HG02763 (cell line): ENCODE measurements at regions not wholly inside any gene's neighbourhood (a gene's known extent, or its start where the extent isn't known, plus 50 kb on each side); places are given as distances from the start of the nearest gene placed in this dataset.
"Not testable (repeated sequence)": the region's sequence is repeated elsewhere in the genome, so short reads cannot be mapped to it uniquely, and the experiment has no call there.

Experiments used
- ATAC-seq: cut with Tn5 transposase; IDR thresholded peaks from one replicate; pipeline ENCODE4 v1.9.1; 2021; ENCODE audit warnings: mild to moderate bottlenecking, moderate library complexity; ENCODE audit not compliant: unreplicated experiment

DNA sequence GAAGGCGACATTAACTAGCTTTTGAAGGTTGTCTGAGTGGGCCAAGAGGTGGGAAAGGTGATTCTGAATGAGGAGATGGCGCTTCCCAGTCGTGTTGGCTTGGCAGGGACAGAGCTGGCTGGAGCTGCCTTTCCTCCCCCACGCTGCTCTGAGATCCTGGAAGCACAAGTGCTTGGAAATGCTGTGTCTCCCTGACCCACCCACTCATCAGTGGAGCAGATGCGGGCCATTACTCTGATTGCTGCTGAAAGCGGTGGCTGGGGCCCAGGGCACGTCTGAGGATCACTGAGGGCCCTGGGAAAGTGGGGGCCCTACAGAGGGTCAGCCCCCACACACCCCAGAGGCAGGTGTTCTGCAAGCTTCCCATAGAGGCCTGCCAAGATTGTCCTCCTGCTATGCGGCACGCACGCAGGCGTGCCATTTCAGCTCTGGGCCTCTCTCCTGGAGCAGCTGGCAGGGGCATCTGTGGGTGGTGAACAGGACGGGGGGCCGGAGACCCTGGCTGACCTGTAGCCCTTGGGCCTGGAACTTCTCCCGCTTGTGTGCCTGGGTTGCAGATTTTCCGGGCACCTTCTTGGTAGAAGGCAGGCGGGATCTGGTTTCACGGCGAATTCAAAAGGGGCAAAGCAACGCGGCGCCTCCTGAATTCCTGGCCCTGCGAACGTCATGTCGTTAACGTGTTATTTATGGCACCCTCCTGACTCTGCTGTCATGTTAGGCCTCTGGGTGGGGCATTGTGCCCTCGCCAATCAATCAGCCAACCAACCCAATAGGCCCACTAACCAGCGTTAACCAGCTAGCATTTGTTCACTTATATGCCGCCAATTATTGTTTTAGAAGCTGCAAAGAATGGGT, 133.8 kb upstream of the TBX3 start:
- ATAC-seq = no peak

DNA sequence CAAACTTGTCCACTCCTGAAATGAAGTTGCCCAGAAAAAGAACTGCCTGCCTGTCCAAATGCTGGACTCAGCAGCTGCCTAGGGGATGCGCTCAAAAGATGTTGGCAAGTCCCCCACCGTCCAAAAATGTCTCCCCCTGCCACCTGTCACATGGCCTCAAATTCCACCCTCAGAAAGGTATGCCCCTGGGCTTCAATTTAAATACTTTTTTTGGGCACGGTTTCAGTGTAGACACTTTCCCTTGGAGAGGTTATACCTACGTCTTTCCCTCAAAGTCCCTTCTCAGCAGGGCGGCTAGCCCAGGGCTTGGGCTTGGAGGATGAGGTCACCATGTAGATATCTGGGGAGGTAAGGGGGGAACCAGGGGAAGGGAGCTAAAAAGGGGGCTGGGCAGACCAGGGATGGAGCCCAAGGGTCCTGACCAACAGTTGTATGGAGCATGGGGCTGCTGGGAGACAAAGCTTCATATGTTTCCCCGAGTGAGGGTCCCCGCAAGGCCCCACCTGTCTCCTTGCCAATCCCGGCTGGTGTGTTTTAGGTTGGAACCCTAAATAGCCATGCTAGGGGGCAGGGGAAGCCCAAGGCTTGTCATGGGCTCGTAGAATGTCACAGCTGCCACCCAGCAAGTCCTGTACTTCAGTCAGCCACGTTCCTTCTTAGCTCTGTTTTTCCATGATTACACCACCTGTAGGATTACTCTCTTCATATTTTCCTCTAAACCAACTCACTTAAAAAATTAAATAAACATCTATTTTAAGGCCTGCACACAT, 131.2 kb upstream of the TBX3 start:
- ATAC-seq = no peak

DNA sequence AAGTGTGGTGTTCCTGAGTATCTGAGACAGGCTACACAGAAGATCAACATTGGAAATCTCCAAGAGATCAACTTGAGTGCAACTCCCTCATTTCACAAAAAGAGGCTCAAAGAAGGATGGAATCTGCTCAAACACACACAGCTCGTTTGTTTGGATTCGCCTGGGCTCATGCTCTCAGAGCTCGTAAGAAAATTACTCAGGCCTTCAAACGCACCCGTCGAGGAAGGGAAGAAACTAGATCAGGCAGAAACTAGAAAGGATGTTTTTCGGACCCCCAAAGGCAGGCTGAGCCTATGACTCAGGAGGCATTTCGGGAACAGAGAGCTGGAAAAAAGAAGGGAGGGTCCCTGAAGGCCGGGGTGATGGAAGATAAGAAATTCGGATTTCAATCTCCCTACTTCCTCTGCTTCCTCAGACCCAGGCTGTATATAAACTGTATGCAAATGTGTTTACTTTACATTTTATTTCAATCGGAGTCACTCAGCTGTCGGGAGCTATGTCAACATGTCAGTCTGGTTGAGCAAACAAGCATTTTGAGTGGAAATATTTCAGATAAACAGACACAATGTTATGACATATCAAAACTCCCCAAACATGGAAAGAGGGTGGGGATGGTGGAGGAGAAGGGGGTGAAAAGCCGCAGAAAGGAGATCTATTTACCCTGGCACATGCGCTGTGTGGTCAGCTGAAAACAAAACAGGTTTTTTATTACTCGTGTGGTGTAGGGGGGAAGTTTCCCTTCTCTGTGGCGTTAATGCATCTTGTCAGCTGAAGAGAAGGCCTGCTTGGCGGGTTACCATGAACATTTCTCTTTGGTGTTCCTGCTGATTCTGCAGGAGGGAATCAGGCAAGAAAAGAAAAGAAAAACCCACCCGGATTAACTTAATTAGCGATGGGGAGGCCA, 129.1 kb upstream of the TBX3 start:
- no peak for ATAC-seq

DNA sequence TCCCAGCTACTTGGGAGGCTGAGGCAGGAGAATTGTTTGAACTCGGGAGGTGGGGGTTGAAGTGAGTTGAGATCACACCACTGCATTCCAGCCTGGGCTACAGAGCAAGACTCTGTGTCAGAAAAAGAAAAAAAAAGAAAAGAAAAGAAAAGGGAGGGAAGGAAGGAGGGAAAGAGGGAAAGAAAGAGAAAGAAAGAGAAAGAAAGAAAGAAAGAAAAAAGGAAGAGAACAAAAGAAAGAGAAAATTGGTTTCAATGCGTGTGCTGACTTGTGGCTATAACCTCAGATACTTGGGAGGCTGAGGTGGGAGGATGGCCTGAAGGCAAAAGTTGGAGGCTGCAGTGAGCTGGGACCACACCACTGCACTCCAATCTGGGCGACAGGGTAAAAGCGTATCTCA, 128.4 kb upstream of the TBX3 start:
- ATAC-seq = no peak

DNA sequence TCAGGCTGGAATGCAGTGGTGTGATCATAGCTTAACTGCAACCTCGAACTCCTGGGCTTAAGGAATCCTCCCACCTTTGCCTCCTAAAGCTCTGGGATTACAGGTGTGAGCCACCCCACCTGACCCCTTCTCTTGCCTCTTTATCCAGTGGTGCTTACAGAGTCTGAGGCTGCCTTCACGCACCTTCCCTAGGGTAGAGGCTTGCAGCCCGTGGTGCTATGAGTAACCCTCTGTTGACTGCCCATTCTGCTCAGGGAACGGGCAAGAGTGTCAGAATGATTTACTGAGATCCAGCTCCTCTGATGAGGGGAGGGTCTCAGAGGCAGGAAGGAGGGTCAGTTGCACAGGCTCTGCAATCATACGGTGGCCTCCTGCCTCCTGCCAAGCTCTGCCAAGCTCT, 125.1 kb upstream of the TBX3 start:
- no peak for ATAC-seq

DNA sequence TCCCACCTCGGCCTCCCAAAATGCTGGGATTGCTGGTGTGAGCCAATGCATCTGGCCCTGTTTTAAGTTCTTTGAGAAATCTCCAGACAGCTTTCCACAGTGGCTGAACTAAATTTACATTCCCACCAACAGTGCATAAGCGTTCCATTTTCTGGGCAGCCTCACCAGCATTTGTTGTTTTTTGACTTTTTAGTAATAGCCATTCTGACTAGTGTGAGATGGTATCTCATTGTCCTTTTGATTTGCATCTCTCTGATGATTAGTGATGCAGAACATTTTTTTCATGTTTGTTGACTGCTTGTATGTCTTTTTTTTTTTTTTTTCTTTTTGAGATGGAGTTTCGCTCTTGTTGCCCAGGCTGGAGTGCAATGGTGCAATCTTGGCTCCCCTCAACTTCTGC, 117.4 kb upstream of the TBX3 start:
- not testable (repeated sequence) for ATAC-seq

DNA sequence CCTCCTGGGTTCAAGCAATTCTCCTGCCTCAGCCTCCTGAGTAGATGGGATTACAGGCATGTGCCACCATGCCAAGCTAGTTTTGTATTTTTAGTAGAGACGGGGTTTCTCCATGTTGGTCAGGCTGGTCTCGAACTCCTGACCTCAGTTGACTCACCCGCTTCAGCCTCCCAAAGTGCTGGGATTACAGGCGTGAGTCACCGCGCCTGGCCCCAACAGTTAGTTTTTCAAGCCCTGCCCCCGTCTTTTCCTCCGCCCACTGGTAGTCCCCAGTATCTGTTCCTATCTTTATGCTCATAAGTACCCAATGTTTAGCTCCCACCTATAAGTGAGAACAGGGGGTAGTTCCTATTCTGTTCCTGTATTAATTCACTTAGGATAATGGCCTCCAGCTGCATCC, 116.6 kb upstream of the TBX3 start:
- not testable (repeated sequence) for ATAC-seq

DNA sequence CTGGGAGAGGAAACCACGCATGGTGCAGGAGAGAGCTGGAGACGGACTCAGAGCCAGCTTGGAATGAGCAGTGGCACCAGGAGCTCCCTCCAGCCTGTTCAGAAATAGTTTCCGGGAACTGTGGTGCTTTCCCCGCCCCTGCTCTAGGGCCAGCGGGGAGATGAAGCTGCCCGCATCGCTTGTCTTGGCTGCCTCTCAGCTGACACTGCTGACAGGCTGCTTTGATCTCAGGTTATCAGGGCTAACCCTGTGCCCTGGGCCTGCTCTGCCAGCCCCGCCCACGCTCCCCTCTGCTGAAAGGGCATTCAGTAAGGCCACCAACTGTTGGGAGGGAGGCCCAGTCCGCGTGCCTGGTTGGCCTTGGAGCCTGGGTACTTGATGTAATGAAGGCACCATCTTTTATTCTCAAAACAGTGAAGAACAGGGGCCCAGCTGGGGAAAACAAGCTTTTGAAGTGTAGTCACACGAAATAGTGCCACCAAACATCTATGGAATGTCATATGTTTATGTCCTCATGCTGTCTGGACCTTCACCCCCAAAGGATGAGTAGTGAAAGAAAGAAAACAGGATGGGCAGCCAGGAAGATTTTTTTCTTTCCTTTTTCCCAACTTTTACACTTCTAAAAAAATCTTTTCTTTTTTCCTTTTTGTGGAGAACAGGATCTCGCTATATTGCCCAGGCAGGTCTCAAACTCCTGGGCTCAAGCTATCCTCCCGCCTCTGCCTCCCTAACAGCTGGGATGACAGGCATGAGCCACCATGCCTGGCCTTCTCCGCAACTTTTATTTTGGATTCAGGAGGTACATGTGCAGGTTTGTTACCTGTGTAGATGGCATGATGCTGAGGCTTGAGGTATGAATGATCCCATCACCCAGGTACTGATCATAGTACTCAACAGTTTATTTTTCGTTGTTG, 115.9 kb upstream of the TBX3 start:
- ATAC-seq = no peak

DNA sequence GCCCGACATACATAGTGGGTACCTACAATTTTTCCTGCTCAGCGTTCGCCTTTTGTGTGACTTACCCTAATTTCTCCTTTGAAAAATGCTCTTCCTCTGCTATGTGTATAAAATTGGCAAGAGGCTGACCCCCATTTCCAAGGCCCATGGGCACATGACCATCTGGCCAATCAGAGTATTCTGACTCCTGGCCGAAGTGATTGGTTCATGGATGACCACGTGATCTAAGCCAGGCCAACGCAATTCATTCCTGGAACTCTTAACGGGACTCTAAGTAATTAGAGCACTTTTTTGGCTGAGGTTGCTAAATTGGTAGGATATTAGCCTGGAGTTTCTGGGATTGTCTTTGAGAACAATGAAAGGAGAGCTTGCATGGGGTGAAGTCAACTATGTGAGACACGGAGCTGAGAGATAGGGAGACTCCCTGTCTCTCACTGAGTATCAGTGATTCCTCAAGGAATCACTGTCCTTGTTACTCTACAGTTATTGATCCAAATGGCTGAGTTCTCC, 110.1 kb upstream of the TBX3 start:
- ATAC-seq = no peak

DNA sequence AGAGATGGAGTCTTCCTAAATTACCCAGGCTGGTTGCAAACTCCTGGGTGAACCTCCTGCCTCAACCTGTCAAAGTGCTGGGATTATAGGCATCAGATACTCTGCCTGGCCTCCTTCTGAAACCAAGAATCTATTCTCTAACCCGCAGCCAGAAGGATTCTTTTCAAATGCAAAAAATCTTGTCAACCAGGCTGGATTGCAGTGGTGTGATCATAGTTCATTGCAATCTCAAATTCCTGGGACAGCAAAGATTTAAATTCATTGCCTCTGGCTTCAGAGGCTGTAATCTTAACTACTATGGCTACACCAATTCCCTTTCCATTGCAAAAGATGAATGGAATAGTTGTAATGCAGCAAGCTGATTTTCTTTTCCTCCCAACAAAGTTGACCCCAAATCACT, 106.3 kb upstream of the TBX3 start:
- ATAC-seq = no peak

DNA sequence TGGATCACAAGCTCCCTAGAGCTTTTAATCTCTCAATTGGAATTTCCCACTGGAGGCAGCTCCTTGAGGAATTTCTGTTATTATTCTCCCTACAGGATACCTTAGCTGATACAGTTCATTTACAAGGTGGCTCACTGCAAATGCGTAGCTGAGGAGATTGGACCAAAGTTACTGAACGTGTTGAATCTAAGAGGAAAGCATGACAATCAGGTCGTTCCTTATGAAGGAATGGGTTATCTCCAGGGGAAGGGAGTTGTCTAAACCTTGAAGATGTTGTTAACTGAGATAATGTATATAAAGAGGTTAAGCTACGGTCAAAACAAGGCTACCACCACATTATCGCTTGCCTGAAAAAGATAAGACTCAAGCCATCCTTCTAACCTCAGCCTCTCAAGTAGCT, 105.8 kb upstream of the TBX3 start:
- ATAC-seq = no peak

DNA sequence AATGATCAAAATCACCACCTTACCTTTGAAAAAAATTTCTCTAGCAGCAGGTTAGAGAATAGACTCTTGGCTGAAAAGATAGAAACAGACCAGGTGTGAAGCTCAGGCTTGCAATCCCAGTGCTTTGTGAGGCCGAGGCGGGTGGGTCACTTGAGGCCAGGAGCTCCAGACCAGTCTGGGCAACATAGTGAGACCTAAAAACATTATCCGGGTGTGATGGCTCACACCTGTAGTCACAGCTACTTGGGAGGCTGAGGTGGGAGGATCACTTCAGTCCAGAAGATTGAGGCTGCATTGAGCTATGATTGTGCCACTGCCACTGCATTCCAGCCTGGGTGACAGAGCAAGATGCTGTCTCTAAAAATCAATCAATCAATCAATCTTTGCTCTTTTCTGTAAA, 105.3 kb upstream of the TBX3 start:
- no peak for ATAC-seq

DNA sequence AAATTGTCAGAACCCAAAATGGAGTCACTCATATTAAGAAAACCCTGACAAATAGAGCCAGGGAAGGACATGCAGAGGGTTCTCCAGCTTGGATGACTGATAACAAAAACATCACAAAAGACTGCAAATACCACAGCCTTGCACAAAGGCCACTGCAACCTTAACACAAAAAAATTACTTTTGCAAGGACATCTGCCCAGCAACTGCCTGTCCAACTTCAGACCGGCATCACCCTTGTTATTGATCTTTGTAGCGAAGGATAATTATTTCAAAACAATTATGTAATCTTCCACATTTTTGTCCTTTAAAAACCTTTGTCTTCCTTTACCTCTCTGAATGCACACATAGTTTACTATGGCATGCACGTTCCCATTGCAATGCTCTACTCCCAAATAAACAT, 100.6 kb upstream of the TBX3 start:
- no peak for ATAC-seq

DNA sequence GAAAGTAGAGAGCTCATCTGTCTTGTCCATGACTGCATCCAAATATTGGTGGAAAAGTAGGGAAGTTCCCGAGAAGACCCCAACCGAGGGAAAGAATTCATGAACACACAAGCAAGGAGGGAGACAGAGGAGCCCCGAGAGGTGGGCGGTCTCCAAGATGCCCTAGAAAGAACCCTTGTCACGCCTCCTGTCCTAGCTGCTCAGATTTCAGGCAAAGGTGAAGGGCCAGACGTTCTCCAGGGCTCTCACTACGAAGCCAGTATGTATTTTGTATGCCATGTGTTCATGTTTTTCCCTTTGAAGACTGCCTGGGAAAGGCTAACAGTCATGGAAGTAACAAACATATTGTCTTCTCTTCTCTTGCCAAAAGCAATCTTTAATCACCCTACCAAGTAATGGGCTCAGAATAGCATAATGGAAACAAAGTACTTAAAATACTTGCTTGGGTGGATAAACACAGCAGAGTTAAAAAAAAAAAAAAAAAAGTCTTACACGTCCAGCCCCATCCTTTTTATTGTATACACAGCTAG, 99.2 kb upstream of the TBX3 start:
- no peak for ATAC-seq

DNA sequence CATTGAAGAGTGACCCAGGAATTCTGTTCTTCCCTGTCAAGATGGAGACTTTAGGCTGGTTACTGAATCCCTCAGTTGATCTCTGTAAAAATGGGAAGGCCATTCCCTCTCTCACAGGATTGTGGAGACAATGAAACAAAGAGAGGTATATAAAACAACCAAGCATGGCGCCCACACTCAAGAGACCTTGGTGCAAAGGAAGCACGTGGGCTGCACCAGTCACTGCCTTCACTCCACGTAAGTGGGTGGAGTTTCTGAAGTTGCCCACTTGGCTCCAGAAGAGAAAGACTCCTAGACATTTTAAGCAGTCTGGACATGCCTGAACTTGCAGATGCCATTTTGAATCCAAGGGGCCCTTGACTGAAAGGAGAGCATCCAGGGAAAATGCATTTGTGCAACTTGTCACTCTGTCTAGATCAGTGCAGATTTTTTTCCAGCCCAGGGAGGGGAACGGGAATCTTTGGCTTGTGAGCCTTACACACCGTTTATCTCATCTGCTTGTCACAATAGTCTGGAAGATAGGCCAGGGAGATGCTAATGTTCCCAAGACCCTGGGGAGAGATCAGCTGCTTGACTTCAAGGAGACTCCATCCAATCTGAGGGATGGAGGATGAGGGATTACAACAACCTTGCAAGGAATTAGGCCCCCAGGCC, 96.9 kb upstream of the TBX3 start:
- ATAC-seq = no peak

DNA sequence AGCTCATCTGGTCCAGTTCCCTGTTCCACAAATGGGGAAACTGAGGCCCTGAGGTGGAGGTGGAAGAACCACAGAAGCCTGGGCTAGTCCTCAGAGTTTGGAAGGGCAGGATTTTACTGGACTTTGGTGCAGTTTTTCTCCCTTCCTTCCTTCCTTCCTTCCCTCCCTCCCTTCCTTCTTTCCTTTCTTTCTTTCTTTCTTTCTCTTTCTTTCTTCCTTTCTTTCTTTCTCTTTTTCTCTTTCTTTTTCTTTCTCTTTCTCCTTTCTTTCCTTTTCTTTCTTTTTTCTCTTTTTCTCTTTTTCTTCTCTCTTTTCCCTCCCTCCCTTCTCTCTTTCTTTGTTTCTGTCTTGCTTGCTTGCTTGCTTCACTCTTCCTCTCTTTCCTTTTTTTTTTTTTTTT, 95.7 kb upstream of the TBX3 start:
- no peak for ATAC-seq

DNA sequence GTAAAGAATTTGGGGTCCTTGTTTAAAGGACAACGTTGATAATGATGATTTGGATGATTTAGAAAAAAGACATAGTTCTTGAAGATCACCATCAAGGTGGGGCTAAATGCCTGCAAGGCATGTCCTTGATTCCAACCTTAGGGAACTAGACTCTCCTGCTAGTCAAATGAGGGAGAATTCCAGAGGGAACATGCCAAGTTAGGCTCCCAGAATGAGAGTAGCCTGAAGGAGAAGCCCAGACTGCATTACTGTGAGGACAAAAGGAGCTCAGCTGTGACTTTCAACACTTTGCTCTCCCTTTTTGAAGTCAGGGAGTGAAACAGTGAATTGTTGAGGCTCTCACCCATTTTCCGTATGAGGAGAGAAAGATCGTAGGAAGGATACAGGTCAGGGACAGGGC, 95.2 kb upstream of the TBX3 start:
- ATAC-seq = no peak

DNA sequence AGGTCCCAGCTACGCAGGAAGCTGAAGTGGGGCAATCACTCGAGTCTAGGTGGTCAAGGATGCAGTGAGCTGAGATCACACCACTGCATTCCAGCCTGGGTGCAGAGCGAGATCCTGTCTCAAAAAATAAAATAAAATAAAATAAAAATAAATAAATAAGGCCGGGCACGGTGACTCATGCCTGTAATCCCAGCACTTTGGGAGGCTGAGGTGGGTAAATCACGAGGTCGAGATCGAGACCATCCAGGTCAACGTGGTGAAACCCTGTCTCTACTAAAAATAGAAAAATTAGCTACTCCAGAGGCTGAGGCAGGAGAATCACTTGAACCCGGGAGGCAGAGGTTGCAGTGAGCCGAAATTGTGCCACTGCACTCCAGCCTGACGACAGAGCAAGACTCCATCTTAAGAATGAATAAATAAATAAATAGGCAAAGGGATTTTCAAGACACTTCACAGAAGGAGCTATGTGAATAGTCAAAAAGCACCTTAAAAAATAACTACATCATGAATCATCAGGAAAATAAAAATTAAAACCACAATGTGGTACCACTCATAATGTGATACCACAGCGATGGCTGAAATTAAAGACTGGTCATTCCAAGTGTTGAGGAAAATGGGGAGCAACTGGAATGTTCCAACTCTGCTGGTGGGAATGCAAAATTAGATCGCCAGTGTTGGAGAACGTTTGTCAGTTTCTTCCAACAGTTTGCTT, 92.9 kb upstream of the TBX3 start:
- no peak for ATAC-seq

DNA sequence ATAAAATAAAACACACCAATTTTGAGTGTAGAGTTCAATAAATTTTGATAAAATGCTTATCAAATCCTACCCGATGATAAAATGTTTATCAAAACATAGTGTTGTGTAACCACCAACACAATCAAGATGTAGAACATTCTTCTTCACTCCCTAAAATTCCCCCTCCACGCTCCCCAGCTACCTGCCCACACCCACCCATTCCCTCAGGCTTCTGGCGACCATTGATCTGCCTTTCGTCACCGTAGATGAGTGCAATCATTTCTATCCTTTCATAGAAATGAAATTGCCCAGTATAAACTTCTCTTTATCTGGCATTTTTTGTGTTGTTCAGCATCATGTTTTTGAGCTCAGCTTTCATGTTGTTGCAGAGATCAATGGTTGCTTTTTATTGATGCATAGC, 90.7 kb upstream of the TBX3 start:
- ATAC-seq = no peak
